ENCODE measurements at regions not wholly inside any gene's neighbourhood (a gene's known extent, or its start where the extent isn't known, plus 50 kb on each side); places are given as distances from the start of the nearest gene placed in this dataset.

- DNase-seq (ENCODE audit: low read depth in 2 of 2) = no peak
- TF ChIP-seq CTCF (IDR thresholded peaks at IDR 0.05; ENCODE audit: low read depth, low read length) = no peak
- H3K4me3 ChIP-seq (replicated peaks in 1 of 2; ENCODE audit: low read depth in 2 of 2, low read length in 2 of 2) = no peak overlapping the region
These were observed 292.1 kb downstream of the GPD2 start for GRCh38 chr2:156728328-156728727.

GRCh38 chr2:156731506-156731905 is 295.3 kb downstream of the GPD2 start:
- no peak for DNase-seq (ENCODE audit: low read depth in 2 of 2)
- no peak overlapping the region for H3K4me3 ChIP-seq (replicated peaks in 1 of 2; ENCODE audit: low read depth in 2 of 2, low read length in 2 of 2)
- no peak for TF ChIP-seq CTCF (IDR thresholded peaks at IDR 0.05; ENCODE audit: low read depth, low read length)

GRCh38 chr2:156736950-156737349 is 300.8 kb downstream of the GPD2 start:
- no peak for DNase-seq (ENCODE audit: low read depth in 2 of 2)
- no peak for TF ChIP-seq CTCF (IDR thresholded peaks at IDR 0.05; ENCODE audit: low read depth, low read length)
- H3K4me3 ChIP-seq (replicated peaks in 1 of 2; ENCODE audit: low read depth in 2 of 2, low read length in 2 of 2) = no peak overlapping the region

- DNase-seq (ENCODE audit: low read depth in 2 of 2) = no peak
- TF ChIP-seq CTCF (IDR thresholded peaks at IDR 0.05; ENCODE audit: low read depth, low read length) = no peak
These were observed 303.1 kb downstream of the GPD2 start for GRCh38 chr2:156739301-156739700.

GRCh38 chr2:156745619-156746018 is 309.4 kb downstream of the GPD2 start:
- no peak for TF ChIP-seq CTCF (IDR thresholded peaks at IDR 0.05; ENCODE audit: low read depth, low read length)
- no peak for DNase-seq (ENCODE audit: low read depth in 2 of 2)
- no peak overlapping the region for H3K4me3 ChIP-seq (replicated peaks in 1 of 2; ENCODE audit: low read depth in 2 of 2, low read length in 2 of 2)

More at GRCh38 chr2:156739301-156739700, 303.1 kb downstream of the GPD2 start:
- no peak overlapping the region for H3K4me3 ChIP-seq (replicated peaks in 1 of 2; ENCODE audit: low read depth in 2 of 2, low read length in 2 of 2)

- no peak for DNase-seq (ENCODE audit: low read depth in 2 of 2)
- H3K4me3 ChIP-seq (replicated peaks in 1 of 2; ENCODE audit: low read depth in 2 of 2, low read length in 2 of 2) = no peak overlapping the region
- no peak for TF ChIP-seq CTCF (IDR thresholded peaks at IDR 0.05; ENCODE audit: low read depth, low read length)
These were observed 312.0 kb downstream of the GPD2 start for GRCh38 chr2:156748221-156748620.

GRCh38 chr2:156752042-156752441 is 315.9 kb downstream of the GPD2 start:
- H3K4me3 ChIP-seq (replicated peaks in 1 of 2; ENCODE audit: low read depth in 2 of 2, low read length in 2 of 2) = no peak overlapping the region
- no peak for TF ChIP-seq CTCF (IDR thresholded peaks at IDR 0.05; ENCODE audit: low read depth, low read length)
- DNase-seq (ENCODE audit: low read depth in 2 of 2) = no peak
